Astrocyte of the spinal cord (primary cell): ENCODE measurements at regions not wholly inside any gene's neighbourhood (a gene's known extent, or its start where the extent isn't known, plus 50 kb on each side); places are given as distances from the start of the nearest gene placed in this dataset.

Experiments used
- DNase-seq: peaks from one replicate; pipeline ENCODE4 v3.0.0; 2011; ENCODE audit warnings: low read depth, low spot score
- H3K4me3 ChIP-seq: 2 replicates; pipeline ENCODE4 v1.5.1; 2011; ENCODE audit warnings: low read depth, mild to moderate bottlenecking, low read length, moderate library complexity
- in situ Hi-C: cut with HindIII; loops from 2 replicates; pipeline ENCODE4 v1.10.0; 2017; ENCODE audit warnings: low sequenced_read_pairs
- TF ChIP-seq, protein P1 (sequence below): IDR thresholded peaks from 2 replicates; pipeline ENCODE4 v1.5.1; 2012; ENCODE audit warnings: low read depth, mild to moderate bottlenecking, low read length, inconsistent platforms

DNA sequence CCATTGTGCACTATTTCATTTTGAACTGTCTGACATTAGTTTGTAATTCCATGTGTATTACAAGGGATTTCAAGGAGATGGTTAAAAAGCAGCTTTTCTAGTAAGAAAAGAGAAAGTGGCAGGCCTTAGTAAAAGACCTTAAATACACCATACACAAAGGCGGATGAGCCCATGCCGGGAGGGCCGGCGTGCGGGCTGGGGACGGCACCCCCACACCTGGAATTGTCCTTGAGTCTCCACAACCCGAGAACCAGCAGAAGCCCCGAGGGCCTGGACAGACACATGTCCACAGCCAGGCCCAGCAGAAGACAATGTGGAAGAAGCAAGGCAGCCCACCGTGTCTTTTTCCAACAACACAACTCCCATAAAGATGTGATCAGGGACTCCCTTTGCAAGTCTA, 123.7 kb upstream of the TCERG1L start:
- TF ChIP-seq, protein P1, sequence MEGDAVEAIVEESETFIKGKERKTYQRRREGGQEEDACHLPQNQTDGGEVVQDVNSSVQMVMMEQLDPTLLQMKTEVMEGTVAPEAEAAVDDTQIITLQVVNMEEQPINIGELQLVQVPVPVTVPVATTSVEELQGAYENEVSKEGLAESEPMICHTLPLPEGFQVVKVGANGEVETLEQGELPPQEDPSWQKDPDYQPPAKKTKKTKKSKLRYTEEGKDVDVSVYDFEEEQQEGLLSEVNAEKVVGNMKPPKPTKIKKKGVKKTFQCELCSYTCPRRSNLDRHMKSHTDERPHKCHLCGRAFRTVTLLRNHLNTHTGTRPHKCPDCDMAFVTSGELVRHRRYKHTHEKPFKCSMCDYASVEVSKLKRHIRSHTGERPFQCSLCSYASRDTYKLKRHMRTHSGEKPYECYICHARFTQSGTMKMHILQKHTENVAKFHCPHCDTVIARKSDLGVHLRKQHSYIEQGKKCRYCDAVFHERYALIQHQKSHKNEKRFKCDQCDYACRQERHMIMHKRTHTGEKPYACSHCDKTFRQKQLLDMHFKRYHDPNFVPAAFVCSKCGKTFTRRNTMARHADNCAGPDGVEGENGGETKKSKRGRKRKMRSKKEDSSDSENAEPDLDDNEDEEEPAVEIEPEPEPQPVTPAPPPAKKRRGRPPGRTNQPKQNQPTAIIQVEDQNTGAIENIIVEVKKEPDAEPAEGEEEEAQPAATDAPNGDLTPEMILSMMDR: no peak
- H3K4me3 ChIP-seq: no peak overlapping the region

DNA sequence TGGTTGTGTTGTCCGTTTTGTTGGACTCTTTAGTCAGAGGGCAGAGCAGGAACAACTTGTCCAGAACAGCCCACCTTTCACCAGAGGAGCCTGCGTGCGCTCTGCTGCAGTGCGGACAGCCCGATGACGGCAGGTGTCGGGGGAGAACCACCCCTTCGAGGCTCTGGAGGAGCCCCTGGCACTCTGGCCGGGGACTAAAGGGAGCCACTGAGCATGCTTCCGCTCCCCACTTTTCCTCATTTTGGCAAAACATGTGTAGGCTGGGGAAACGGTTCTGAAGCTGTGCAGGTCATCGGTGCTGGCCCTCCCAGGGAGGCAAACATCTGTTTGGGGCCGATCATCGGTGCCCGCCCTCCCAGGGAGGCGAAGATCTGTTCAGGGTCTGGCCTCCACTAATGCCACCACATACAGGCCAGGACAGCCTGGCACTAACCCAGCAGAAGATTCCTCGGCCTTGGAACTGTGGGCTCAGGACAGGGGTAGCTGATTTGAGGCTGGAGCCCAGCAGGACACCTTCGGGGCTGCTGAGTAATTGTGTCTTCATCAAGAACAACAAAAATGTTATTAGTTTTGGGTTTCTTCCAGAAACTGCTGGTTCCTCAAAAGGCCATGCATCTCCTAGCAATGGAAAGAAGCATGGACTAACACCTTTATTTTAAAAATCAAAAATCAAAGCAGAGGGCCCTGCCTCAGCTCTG, 124.4 kb upstream of the TCERG1L start:
- in situ Hi-C loops: no loop called here
- TF ChIP-seq, protein P1: no peak
- H3K4me3 ChIP-seq: no peak overlapping the region
- no peak for DNase-seq

More for the DNA sequence above, 123.7 kb upstream of the TCERG1L start:
- in situ Hi-C loops: no loop called here
- no peak for DNase-seq

DNA sequence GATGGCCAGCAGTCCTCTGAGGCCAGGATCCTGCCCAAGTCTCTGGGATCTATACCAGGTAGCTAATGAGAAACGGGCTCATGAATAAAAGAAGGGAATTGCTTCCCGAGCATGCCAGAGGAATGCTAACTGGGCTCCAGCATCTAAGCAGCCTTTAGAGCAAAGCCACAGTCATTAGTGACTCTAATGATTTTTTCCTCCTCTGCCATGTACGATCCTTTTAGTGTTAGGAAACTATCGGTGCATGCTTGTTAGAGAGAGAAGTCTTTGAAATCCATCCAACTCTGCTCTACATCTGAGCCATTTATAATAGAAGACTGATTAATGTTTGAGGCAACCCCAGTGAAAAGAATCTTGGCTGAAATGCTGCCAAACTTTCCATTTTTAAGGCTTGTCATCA, 124.9 kb upstream of the TCERG1L start:
- H3K4me3 ChIP-seq: no peak overlapping the region
- DNase-seq: no peak
- TF ChIP-seq, protein P1: no peak
- in situ Hi-C loops: no loop called here

DNA sequence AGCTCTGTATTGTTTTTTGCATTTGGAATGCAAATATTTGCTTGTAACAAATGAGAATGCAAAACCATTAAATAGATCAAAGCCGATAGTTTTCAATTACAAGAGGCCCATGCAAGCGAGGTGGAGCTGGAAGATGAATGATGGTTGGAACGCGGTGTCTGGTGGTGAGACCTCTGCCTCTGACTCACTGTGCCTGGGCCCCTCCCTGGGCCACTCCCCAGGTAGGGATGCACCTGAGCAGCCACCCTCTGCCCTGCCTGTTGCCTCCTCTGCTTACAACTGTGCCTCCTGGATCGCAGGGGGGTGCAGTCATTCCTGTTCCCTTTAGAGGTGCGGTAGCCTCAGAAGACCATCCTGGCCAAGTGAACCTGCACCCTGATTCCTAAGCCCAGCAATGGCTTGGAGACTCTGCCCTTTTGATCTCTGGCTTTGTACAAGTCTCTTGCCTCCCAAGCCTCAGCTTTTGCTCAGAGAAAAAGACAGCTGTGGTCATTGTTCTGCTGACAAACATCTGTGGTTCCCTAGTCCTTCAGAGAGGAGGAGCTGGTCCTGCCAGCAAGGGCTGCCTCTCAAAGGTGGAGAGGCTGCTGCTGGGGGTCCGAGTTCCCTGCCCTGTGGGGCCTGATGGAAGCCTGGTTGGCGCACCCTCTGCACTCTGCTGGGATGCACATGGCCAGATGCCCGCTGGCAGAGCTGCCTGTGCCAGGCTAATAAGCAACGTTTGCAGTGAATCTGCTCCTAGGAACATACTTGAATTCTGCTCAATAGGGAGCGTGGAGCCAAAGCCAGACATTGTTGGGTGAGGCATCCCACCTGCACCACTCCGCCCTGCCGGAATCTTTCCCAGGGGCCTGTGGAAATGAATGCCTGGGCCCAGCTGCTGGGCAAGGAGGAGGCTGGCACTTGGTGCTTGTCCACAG, 126.3 kb upstream of the TCERG1L start:
- no peak overlapping the region for H3K4me3 ChIP-seq
- DNase-seq: no peak
- TF ChIP-seq, protein P1: no peak
- in situ Hi-C loops: no loop called here

DNA sequence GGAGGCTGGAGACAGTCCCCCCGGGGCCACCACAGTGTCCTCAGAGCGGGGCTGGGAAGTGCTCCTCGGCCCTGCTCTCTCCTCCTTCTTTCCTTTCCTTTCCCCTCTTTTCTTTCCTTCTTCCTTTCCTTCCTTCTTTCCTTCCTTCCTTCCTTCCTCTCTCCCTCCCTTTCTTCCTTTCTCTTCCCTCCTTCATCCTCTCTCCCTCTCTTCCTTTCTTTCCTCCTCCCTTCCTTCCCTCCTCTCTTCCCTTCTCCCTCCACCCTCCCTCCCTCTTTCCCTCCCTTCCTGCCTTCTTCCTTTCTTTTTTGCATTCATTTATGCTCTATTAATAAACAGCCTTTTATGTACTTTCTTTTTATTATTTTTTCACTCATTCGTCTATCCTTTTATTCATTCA, 127.1 kb upstream of the TCERG1L start:
- in situ Hi-C loops: no loop called here
- TF ChIP-seq, protein P1: no peak
- no peak for DNase-seq
- H3K4me3 ChIP-seq: no peak overlapping the region

DNA sequence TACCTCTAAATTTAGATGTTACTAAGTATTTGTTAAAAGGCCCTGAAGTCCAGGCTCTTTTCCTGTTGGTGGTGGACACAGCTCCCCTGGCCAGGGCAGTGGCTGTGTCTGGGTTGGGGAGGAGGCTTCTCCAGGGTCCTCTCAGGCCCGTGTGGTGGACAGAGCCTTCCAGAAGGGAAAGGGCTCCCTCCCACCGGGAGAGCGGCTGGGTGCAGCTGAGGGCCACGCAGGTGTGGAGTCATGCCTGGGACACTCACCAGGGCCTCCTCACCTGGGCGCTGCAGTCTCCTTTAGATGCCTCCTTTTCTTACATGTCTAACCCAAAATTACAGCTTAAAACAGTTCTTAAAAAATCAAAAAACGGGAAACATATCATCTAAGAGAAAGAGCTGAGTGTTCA, 128.2 kb upstream of the TCERG1L start:
- TF ChIP-seq, protein P1: no peak
- no peak overlapping the region for H3K4me3 ChIP-seq
- DNase-seq: no peak
- in situ Hi-C loops: no loop called here
